HEK293T (cell line): ENCODE measurements at regions not wholly inside any gene's neighbourhood (a gene's known extent, or its start where the extent isn't known, plus 50 kb on each side); places are given as distances from the start of the nearest gene placed in this dataset.
"Not testable (repeated sequence)": the region's sequence is repeated elsewhere in the genome, so short reads cannot be mapped to it uniquely, and the experiment has no call there.

ENCODE experiments used
- CTCF ChIA-PET: fragments of 350-600 bp; formaldehyde crosslinking; extraction: SDS; loops from one replicate; lab custom pipeline; 2021; ENCODE audit warnings: antibody characterized with exemption, inconsistent platforms; lab: Yijun Ruan, JAX
- POLR2A ChIA-PET: fragments of 350-600 bp; formaldehyde crosslinking; extraction: SDS; loops from one replicate; lab custom pipeline; 2020; ENCODE audit warnings: antibody characterized with exemption, inconsistent platforms; lab: Yijun Ruan, JAX
- DNase-seq: peaks from one replicate; pipeline ENCODE4 v3.0.0; 2012; ENCODE audit warnings: mixed read lengths; ENCODE audit errors: extremely low spot score
- ARNT ChIP-seq: fragments of 450-650 bp; IDR thresholded peaks from 2 replicates; pipeline ENCODE4 v1.6.1; 2017; ENCODE audit warnings: mild to moderate bottlenecking
- BHLHE40 ChIP-seq: fragments of 450-650 bp; IDR thresholded peaks from 2 replicates; pipeline ENCODE4 v1.6.1; 2016; ENCODE audit warnings: mild to moderate bottlenecking, moderate library complexity, borderline replicate concordance
- CTBP1 ChIP-seq: fragments of 450-650 bp; IDR thresholded peaks from 2 replicates; pipeline ENCODE4 v1.6.1; 2016; ENCODE audit warnings: borderline replicate concordance
- ELF4 ChIP-seq: fragments of 450-650 bp; IDR thresholded peaks from 2 replicates; pipeline ENCODE4 v1.6.1; 2017; ENCODE audit warnings: antibody characterized with exemption
- FOXA1 ChIP-seq: fragments of 450-650 bp; IDR thresholded peaks from 2 replicates; pipeline ENCODE4 v1.6.1; 2016; ENCODE audit warnings: mild to moderate bottlenecking
- FOXK2 ChIP-seq: fragments of 450-650 bp; IDR thresholded peaks from 2 replicates; pipeline ENCODE4 v1.6.1; 2016; ENCODE audit warnings: mild to moderate bottlenecking
- FOXM1 ChIP-seq: fragments of 450-650 bp; IDR thresholded peaks from 2 replicates; pipeline ENCODE4 v1.6.1; 2017; ENCODE audit warnings: mild to moderate bottlenecking, borderline replicate concordance
- HDGF ChIP-seq: fragments of 450-650 bp; IDR thresholded peaks from 2 replicates; pipeline ENCODE4 v1.6.1; 2017; ENCODE audit warnings: antibody characterized with exemption, borderline replicate concordance
- L3MBTL2 ChIP-seq: fragments of 450-650 bp; conservative IDR thresholded peaks from 2 replicates; pipeline ENCODE4 v1.6.1; 2016; ENCODE audit warnings: mild to moderate bottlenecking
- LEF1 ChIP-seq: fragments of 450-650 bp; IDR thresholded peaks from 2 replicates; pipeline ENCODE4 v1.6.1; 2017; ENCODE audit warnings: mild to moderate bottlenecking, borderline replicate concordance
- NFRKB ChIP-seq: fragments of 450-650 bp; IDR thresholded peaks from 2 replicates; pipeline ENCODE4 v1.6.1; 2016; ENCODE audit warnings: mild to moderate bottlenecking, moderate library complexity
- PKNOX1 ChIP-seq: fragments of 450-650 bp; IDR thresholded peaks from 2 replicates; pipeline ENCODE4 v1.6.1; 2016
- SP1 ChIP-seq: fragments of 450-650 bp; IDR thresholded peaks from 2 replicates; pipeline ENCODE4 v1.6.1; 2017
- SUZ12 ChIP-seq: fragments of 450-650 bp; IDR thresholded peaks from 2 replicates; pipeline ENCODE4 v1.6.1; 2016; ENCODE audit warnings: mild to moderate bottlenecking
- TARDBP ChIP-seq: fragments of 450-650 bp; IDR thresholded peaks from 2 replicates; pipeline ENCODE4 v1.6.1; 2016
- ZNF384 ChIP-seq: fragments of 450-650 bp; IDR thresholded peaks from 2 replicates; pipeline ENCODE4 v1.6.1; 2016

- no peak for DNase-seq
- ChIA-PET POLR2A (interaction anchor here (0.9 to 1.2 kb wide), 2 partner anchors 53 to 72 kb away, joined by 3 read pairs; partner anchors contain the start of gene TFAP2A), CTCF (no interaction called here)
- TF ChIP-seq CTBP1 (no peak), SUZ12 (no peak), HDGF (no peak), SP1 (no peak), ARNT (no peak), L3MBTL2 (no peak)
Observed at GRCh38 chr6:10343320-10343719, 71.6 kb downstream of the TFAP2A start.

GRCh38 chr6:10341605-10342004, 73.3 kb downstream of the TFAP2A start:
- ChIA-PET POLR2A (no interaction called here), CTCF (no interaction called here)
- TF ChIP-seq NFRKB: no peak
- TF ChIP-seq FOXM1: no peak
- no peak for TF ChIP-seq L3MBTL2
- TF ChIP-seq SP1: no peak
- no peak for TF ChIP-seq ELF4
- TF ChIP-seq FOXK2: no peak
- no peak for TF ChIP-seq ZNF384
- no peak for TF ChIP-seq PKNOX1
- no peak for TF ChIP-seq ARNT
- no peak for DNase-seq

- no peak for TF ChIP-seq L3MBTL2
- no peak for TF ChIP-seq FOXM1
- no peak for TF ChIP-seq SP1
- TF ChIP-seq BHLHE40: no peak
- no peak for TF ChIP-seq ELF4
- TF ChIP-seq TARDBP: no peak
- no peak for TF ChIP-seq PKNOX1
- no peak for TF ChIP-seq FOXA1
- no peak for TF ChIP-seq LEF1
- TF ChIP-seq HDGF: no peak
- no peak for TF ChIP-seq ZNF384
- no peak for DNase-seq
- ChIA-PET CTCF (no interaction called here), POLR2A (no interaction called here)
Observed at GRCh38 chr6:10338151-10338550, 76.7 kb downstream of the TFAP2A start.

GRCh38 chr6:10337376-10337775, 77.5 kb downstream of the TFAP2A start:
- DNase-seq, CTCF ChIA-PET, POLR2A ChIA-PET: not testable (repeated sequence)

GRCh38 chr6:10332111-10332510, 82.8 kb downstream of the TFAP2A start:
- ChIA-PET CTCF (no interaction called here), POLR2A (no interaction called here)
- no peak for DNase-seq
- TF ChIP-seq L3MBTL2: no peak
- no peak for TF ChIP-seq SUZ12
- no peak for TF ChIP-seq SP1
- no peak for TF ChIP-seq FOXK2
- TF ChIP-seq PKNOX1: no peak
- no peak for TF ChIP-seq ELF4
- TF ChIP-seq ZNF384: no peak
- TF ChIP-seq ARNT: no peak
- no peak for TF ChIP-seq NFRKB
- TF ChIP-seq FOXM1: no peak
- no peak for TF ChIP-seq BHLHE40
- no peak for TF ChIP-seq TARDBP
- no peak for TF ChIP-seq HDGF

GRCh38 chr6:10331334-10331968, 83.4 kb downstream of the TFAP2A start:
- TF ChIP-seq BHLHE40 (no peak), L3MBTL2 (no peak), NFRKB (no peak), LEF1 (no peak), TARDBP (no peak), ZNF384 (no peak), CTBP1 (no peak), FOXA1 (no peak), HDGF (no peak), FOXM1 (no peak), ELF4 (no peak), SP1 (no peak), SUZ12 (no peak), PKNOX1 (no peak), ARNT (no peak), FOXK2 (no peak)
- no peak for DNase-seq
- POLR2A ChIA-PET: no interaction called here
- CTCF ChIA-PET: no interaction called here

GRCh38 chr6:10330515-10330914, 84.4 kb downstream of the TFAP2A start:
- POLR2A ChIA-PET: no interaction called here
- CTCF ChIA-PET: no interaction called here
- no peak for TF ChIP-seq HDGF
- TF ChIP-seq CTBP1: no peak
- TF ChIP-seq SUZ12: no peak
- no peak for TF ChIP-seq L3MBTL2
- no peak for TF ChIP-seq ZNF384
- no peak for TF ChIP-seq NFRKB
- no peak for TF ChIP-seq ELF4
- no peak for TF ChIP-seq TARDBP
- no peak for TF ChIP-seq BHLHE40
- no peak for TF ChIP-seq PKNOX1
- TF ChIP-seq FOXM1: no peak
- DNase-seq: no peak
